ENCODE measurements at regions not wholly inside any gene's neighbourhood (a gene's known extent, or its start where the extent isn't known, plus 50 kb on each side); places are given as distances from the start of the nearest gene placed in this dataset.

- no peak for TF ChIP-seq CTCF (IDR thresholded peaks at IDR 0.05; ENCODE audit: low read depth, low read length, missing control alignments)
- DNase-seq (ENCODE audit: low read depth) = no peak
- H3K4me3 ChIP-seq (ENCODE audit: low read depth, low read length) = no peak overlapping the region
These were observed 76.6 kb downstream of the NCR2 start for GRCh38 chr6:41411961-41412360.

GRCh38 chr6:41413250-41413649 is 77.8 kb downstream of the NCR2 start:
- no peak for TF ChIP-seq CTCF (IDR thresholded peaks at IDR 0.05; ENCODE audit: low read depth, low read length, missing control alignments)
- no peak for DNase-seq (ENCODE audit: low read depth)
- no peak overlapping the region for H3K4me3 ChIP-seq (ENCODE audit: low read depth, low read length)

DNA sequence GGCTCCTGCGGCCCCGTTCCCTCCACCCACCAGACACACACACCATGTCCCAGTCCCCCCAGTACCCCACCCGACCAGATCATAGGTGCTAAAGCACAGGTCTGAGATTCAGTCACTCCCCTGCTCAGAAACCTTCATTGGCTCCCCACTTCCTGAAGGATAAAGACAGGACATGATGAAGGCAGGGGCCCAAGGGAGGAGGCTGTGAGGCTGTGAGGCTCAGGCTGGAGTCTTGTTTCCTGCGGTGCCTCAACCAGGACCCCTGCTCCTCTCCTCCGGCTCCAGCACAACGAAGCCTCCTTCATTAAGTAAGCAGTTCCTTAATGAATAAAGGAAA is 81.1 kb downstream of the NCR2 start:
- no peak overlapping the region for H3K4me3 ChIP-seq (ENCODE audit: low read depth, low read length)
- DNase-seq (ENCODE audit: low read depth) = no peak
- no peak for TF ChIP-seq CTCF (IDR thresholded peaks at IDR 0.05; ENCODE audit: low read depth, low read length, missing control alignments)

DNA sequence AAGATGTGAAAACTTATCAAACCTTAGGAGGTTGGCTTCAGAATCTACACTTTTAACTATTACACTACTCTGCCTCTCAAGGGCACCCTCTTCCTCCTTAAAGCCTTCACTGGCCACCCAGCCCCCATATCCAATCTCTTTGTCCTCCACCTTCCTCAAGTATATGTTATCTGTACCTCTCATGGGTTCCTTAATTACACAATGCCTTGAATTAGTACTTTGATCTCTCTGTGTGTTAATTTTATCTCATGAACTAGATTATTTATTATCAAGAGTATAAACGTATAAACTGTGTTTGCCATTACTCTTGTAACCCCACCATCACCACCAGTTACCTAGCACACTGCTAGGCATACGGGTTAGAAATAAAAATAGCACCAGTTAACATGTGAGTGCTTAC is 83.3 kb downstream of the NCR2 start:
- no peak for TF ChIP-seq CTCF (IDR thresholded peaks at IDR 0.05; ENCODE audit: low read depth, low read length, missing control alignments)
- no peak for DNase-seq (ENCODE audit: low read depth)
- no peak overlapping the region for H3K4me3 ChIP-seq (ENCODE audit: low read depth, low read length)

DNA sequence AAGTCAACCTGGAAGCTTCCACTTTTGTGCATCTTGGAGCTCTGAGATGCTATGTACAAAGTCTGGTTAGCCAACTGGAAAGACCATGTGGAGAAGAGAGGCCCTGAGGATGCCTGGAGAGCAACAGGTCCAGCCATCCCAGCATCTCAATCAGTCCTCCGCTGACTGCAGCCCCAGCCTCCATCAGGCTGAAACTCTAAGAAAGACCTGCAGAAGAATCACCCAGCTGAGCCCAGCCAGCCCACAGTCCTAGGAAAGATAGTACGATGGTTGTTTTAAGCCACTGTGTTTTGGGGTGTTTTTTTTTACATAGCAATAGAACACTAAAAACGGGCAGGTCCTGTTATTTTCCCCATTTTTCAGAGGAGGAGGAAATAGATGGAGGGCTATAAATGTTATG is 84.0 kb downstream of the NCR2 start:
- no peak for DNase-seq (ENCODE audit: low read depth)
- TF ChIP-seq CTCF (IDR thresholded peaks at IDR 0.05; ENCODE audit: low read depth, low read length, missing control alignments) = no peak

DNA sequence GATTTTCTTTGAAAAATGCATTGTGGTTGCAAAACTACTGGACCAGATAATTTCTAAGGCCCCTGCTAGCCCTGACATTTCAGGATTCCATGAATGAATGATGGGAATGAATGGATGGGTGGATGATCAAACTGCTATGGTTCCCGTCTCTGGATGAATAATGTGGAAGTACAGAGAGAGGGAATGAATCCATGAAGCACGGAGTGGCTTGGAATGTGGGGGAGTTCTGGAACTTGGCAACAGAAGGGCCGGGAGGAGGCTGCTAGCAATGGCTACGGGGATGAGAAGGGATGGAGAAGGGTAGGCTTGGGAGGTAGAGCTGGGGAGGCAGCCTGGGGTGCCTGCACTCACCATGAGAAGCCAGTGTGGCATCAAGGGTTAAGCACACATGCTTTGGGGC is 84.8 kb downstream of the NCR2 start:
- no peak for TF ChIP-seq CTCF (IDR thresholded peaks at IDR 0.05; ENCODE audit: low read depth, low read length, missing control alignments)
- H3K4me3 ChIP-seq (ENCODE audit: low read depth, low read length) = no peak overlapping the region
- DNase-seq (ENCODE audit: low read depth) = no peak

More for the DNA sequence above, 84.0 kb downstream of the NCR2 start:
- H3K4me3 ChIP-seq (ENCODE audit: low read depth, low read length) = no peak overlapping the region

GRCh38 chr6:41422161-41422560 is 86.8 kb downstream of the NCR2 start:
- no peak for TF ChIP-seq CTCF (IDR thresholded peaks at IDR 0.05; ENCODE audit: low read depth, low read length, missing control alignments)
- H3K4me3 ChIP-seq (ENCODE audit: low read depth, low read length) = no peak overlapping the region
- no peak for DNase-seq (ENCODE audit: low read depth)

Data from GM12864 (cell line).